ENCODE measurements at regions not wholly inside any gene's neighbourhood (a gene's known extent, or its start where the extent isn't known, plus 50 kb on each side); places are given as distances from the start of the nearest gene placed in this dataset.
A peak's percentile ranks its signal among the peaks of the same experiment; 100 is the strongest.

- DNase-seq (ENCODE audit: low read depth in 1 of 2, low spot score in 1 of 2) (no peak), ATAC-seq (no peak), FAIRE-seq (no peak)
- CTCF ChIA-PET = no interaction called here
- TF ChIP-seq CHD2 (IDR thresholded peaks at IDR 0.05; ENCODE audit: low read length, partially characterized antibody) (no peak), RARB (CRISPR knock-in tag; IDR thresholded peaks at IDR 0.05) (no peak), FOXS1 (CRISPR knock-in tag; IDR thresholded peaks at IDR 0.05) (no peak), ESRRA (IDR thresholded peaks at IDR 0.05; ENCODE audit: borderline replicate concordance, low read length) (no peak)
- POLR2A ChIA-PET = no interaction called here
- Histone ChIP-seq H3K4me2 (peak overlapping the region; percentile 55), H3K27ac (peak overlapping the region in 1 of 2 experiments; percentile 61; a peak in 2 of 6 replicates), H3K9me3 (no peaks in the 10 kb centered on the region), H3K4me1 (peaks cover 33% of the 10 kb centered on the region; the same call in 2 of the 3 replicates), H3K4me3 (no peak overlapping the region)
- WGBS (ENCODE audit: missing lambda C conversion rate) = 9% methylated on average over 4 of the region's 4 CpGs
These were observed 169.9 kb upstream of the HS3ST1 start for GRCh38 chr4:11598591-11598990.

GRCh38 chr4:11597506-11597905, 168.8 kb upstream of the HS3ST1 start:
- ATAC-seq (no peak), FAIRE-seq (no peak), DNase-seq (ENCODE audit: low read depth in 1 of 2, low spot score in 1 of 2) (no peak)
- peaks cover 22% of the 10 kb centered on the region; the same call in 2 of the 3 replicates for H3K4me1 ChIP-seq
- no peak overlapping the region for H3K4me2 ChIP-seq
- H3K4me3 ChIP-seq = no peak overlapping the region
- H3K9me3 ChIP-seq = no peaks in the 10 kb centered on the region
- POLR2A ChIA-PET = no interaction called here
- CTCF ChIA-PET = interaction anchor here (1.1 kb wide), 1 partner anchor 54 kb away, joined by 3 read pairs; no protein-coding TSS in a partner anchor
- WGBS (ENCODE audit: missing lambda C conversion rate) = 52% methylated on average over 4 of the region's 4 CpGs
- peak overlapping the region in 1 of 2 experiments; percentile 10; a peak in 1 of 6 replicates for H3K27ac ChIP-seq
- TF ChIP-seq HOXB13 (CRISPR knock-in tag; IDR thresholded peaks at IDR 0.05; ENCODE audit: low read depth) (no peak), RFX5 (IDR thresholded peaks at IDR 0.05) (no peak)

DNA sequence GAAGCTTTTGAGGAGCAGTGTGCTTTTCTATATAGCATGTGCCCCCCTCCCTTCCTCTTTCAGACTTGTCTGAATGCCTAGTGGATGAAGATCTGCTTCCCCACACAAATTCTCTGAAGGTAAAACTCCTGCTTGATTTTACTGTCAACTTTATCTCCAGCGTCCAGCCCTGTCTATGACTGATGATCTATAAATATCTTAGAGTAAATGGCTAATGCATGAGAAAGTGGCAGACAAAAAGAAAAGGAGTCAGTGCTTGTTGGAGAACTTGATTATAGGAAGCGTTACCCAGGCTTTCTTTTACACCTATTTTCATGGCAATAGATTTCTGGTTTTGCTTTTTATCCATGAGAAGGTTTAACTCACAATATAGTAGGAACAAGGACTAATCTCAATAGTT, 168.3 kb upstream of the HS3ST1 start:
- no peak for FAIRE-seq
- Histone ChIP-seq H3K4me3 (no peak overlapping the region), H3K4me2 (no peak overlapping the region), H3K9me3 (no peaks in the 10 kb centered on the region), H3K4me1 (peaks cover 19% of the 10 kb centered on the region; the same call in 2 of the 3 replicates), H3K27ac (peak overlapping the region in 1 of 2 experiments; percentile 24; a peak in 1 of 6 replicates)
- CTCF ChIA-PET = interaction anchor here (1.1 kb wide), 1 partner anchor 54 kb away, joined by 3 read pairs; no protein-coding TSS in a partner anchor
- ATAC-seq = no peak
- 48% methylated on average over 2 of the region's 2 CpGs for WGBS (ENCODE audit: missing lambda C conversion rate)
- DNase-seq (ENCODE audit: low read depth in 1 of 2, low spot score in 1 of 2) = no peak
- TF ChIP-seq ZC3H11A (IDR thresholded peaks at IDR 0.05) = no peak
- no peak for TF ChIP-seq RNF2 (IDR thresholded peaks at IDR 0.05; ENCODE audit: borderline replicate concordance, low read depth)
- no peak for TF ChIP-seq KDM1A (IDR thresholded peaks at IDR 0.05; ENCODE audit: low read depth)
- TF ChIP-seq, protein P1, sequence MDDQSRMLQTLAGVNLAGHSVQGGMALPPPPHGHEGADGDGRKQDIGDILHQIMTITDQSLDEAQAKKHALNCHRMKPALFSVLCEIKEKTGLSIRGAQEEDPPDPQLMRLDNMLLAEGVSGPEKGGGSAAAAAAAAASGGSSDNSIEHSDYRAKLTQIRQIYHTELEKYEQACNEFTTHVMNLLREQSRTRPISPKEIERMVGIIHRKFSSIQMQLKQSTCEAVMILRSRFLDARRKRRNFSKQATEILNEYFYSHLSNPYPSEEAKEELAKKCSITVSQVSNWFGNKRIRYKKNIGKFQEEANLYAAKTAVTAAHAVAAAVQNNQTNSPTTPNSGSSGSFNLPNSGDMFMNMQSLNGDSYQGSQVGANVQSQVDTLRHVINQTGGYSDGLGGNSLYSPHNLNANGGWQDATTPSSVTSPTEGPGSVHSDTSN (IDR thresholded peaks at IDR 0.05) = no peak
- TF ChIP-seq RFX5 (IDR thresholded peaks at IDR 0.05) = no peak
- TF ChIP-seq POLR2AphosphoS2 (conservative IDR thresholded peaks at IDR 0.05; ENCODE audit: low read length) = no peak
- TF ChIP-seq MAZ (IDR thresholded peaks at IDR 0.05; ENCODE audit: borderline replicate concordance, low read depth, low read length) = no peak
- no peak for TF ChIP-seq GATA3 (IDR thresholded peaks at IDR 0.05; ENCODE audit: borderline replicate concordance)
- TF ChIP-seq HOXB13 (CRISPR knock-in tag; IDR thresholded peaks at IDR 0.05; ENCODE audit: low read depth) = no peak
- TF ChIP-seq FOXS1 (CRISPR knock-in tag; IDR thresholded peaks at IDR 0.05) = no peak
- TF ChIP-seq BHLHE40 (IDR thresholded peaks at IDR 0.05; ENCODE audit: low read depth, low read length) = no peak
- TF ChIP-seq, protein P2, sequence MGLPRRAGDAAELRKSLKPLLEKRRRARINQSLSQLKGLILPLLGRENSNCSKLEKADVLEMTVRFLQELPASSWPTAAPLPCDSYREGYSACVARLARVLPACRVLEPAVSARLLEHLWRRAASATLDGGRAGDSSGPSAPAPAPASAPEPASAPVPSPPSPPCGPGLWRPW (IDR thresholded peaks at IDR 0.05) = no peak
- TF ChIP-seq CEBPB (IDR thresholded peaks at IDR 0.05) = no peak
- TF ChIP-seq FOSB (CRISPR knock-in tag; IDR thresholded peaks at IDR 0.05) = no peak
- TF ChIP-seq NR3C1 (IDR thresholded peaks at IDR 0.05) = no peak
- TF ChIP-seq, protein P3, sequence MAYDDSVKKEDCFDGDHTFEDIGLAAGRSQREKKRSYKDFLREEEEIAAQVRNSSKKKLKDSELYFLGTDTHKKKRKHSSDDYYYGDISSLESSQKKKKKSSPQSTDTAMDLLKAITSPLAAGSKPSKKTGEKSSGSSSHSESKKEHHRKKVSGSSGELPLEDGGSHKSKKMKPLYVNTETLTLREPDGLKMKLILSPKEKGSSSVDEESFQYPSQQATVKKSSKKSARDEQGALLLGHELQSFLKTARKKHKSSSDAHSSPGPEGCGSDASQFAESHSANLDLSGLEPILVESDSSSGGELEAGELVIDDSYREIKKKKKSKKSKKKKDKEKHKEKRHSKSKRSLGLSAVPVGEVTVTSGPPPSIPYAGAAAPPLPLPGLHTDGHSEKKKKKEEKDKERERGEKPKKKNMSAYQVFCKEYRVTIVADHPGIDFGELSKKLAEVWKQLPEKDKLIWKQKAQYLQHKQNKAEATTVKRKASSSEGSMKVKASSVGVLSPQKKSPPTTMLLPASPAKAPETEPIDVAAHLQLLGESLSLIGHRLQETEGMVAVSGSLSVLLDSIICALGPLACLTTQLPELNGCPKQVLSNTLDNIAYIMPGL (CRISPR knock-in tag; IDR thresholded peaks at IDR 0.05; ENCODE audit: borderline replicate concordance) = no peak
- POLR2A ChIA-PET = no interaction called here
